Liver (tissue), 7 donors: ENCODE measurements at regions not wholly inside any gene's neighbourhood (a gene's known extent, or its start where the extent isn't known, plus 50 kb on each side); places are given as distances from the start of the nearest gene placed in this dataset.

ENCODE experiments used
- DNase-seq: peaks from one replicate; pipeline ENCODE4 v3.0.0-alpha.2; 2017; ENCODE audit warnings: low spot score
- H3K27ac ChIP-seq, 2 donors: one replicate each; pipeline ENCODE4 v1.7.0; 2013; ENCODE audit warnings: inconsistent platforms in 2 of 2, low read length in 2 of 2, control low read depth in 1 of 2, low read depth in 1 of 2, mild to moderate bottlenecking in 1 of 2
- H3K27me3 ChIP-seq, 4 donors: one replicate each; pipeline versions ENCODE4 v1.6.1 to v1.7.0; 2013; ENCODE audit warnings: low read length in 3 of 4, inconsistent platforms in 1 of 4, mild to moderate bottlenecking in 1 of 4, moderate library complexity in 1 of 4; ENCODE audit not compliant: control insufficient read depth in 4 of 4, insufficient read depth in 4 of 4
- H3K36me3 ChIP-seq, 4 donors: one replicate each; pipeline versions ENCODE4 v1.6.1 to v1.7.0; 2013; ENCODE audit warnings: low read length in 3 of 4, mild to moderate bottlenecking in 3 of 4, low read depth in 1 of 4, moderate library complexity in 1 of 4; ENCODE audit not compliant: control insufficient read depth in 4 of 4, insufficient read depth in 3 of 4
- H3K4me1 ChIP-seq, 4 donors: one replicate each; pipeline versions ENCODE4 v1.6.1 to v1.7.0; 2013; ENCODE audit warnings: low read length in 3 of 4, mild to moderate bottlenecking in 3 of 4, moderate library complexity in 1 of 4; ENCODE audit not compliant: control insufficient read depth in 4 of 4, insufficient read depth in 4 of 4
- H3K4me3 ChIP-seq, 3 donors: one replicate each; pipeline versions ENCODE4 v1.6.1 to v1.7.0; 2013; ENCODE audit warnings: low read length in 3 of 3, control low read depth in 1 of 3, low read depth in 1 of 3, mild to moderate bottlenecking in 1 of 3
- H3K9ac ChIP-seq, 2 donors: one replicate each; pipeline ENCODE4 v1.7.0; 2013; ENCODE audit warnings: low read length in 2 of 2, mild to moderate bottlenecking in 2 of 2, moderate library complexity in 2 of 2, control low read depth in 1 of 2, low read depth in 1 of 2
- H3K9me3 ChIP-seq, 4 donors: one replicate each; pipeline versions ENCODE4 v1.6.1 to v1.7.0; 2013; ENCODE audit warnings: low read length in 3 of 4; ENCODE audit not compliant: control insufficient read depth in 4 of 4
- EGR1 ChIP-seq, 2 donors: IDR thresholded peaks; 2 replicates each; pipeline ENCODE4 v1.6.1; 2016 to 2018; ENCODE audit warnings: antibody characterized with exemption in 2 of 2, low read depth in 2 of 2
- FOXA1 ChIP-seq: IDR thresholded peaks from 2 replicates; pipeline ENCODE4 v1.6.1; 2016; ENCODE audit warnings: antibody characterized with exemption
- FOXA2 ChIP-seq: IDR thresholded peaks from 2 replicates; pipeline ENCODE4 v1.6.1; 2016; ENCODE audit warnings: antibody characterized with exemption
- GABPA ChIP-seq, 2 donors: IDR thresholded peaks in 1 of 2; conservative IDR thresholded peaks in 1 of 2; 2 replicates each; pipeline ENCODE4 v1.6.1; 2016; ENCODE audit warnings: antibody characterized with exemption in 2 of 2, mild to moderate bottlenecking in 1 of 2, moderate library complexity in 1 of 2
- HNF4A ChIP-seq, 2 donors: conservative IDR thresholded peaks; 2 replicates each; pipeline ENCODE4 v1.6.1; 2016; ENCODE audit warnings: antibody characterized with exemption in 2 of 2, mild to moderate bottlenecking in 2 of 2
- JUND ChIP-seq, 2 donors: IDR thresholded peaks; 2 replicates each; pipeline ENCODE4 v1.6.1; 2016; ENCODE audit warnings: antibody characterized with exemption in 2 of 2
- NR2F2 ChIP-seq: IDR thresholded peaks from 2 replicates; pipeline ENCODE4 v1.6.1; 2016; ENCODE audit warnings: antibody characterized with exemption
- RAD21 ChIP-seq, 2 donors: IDR thresholded peaks; 2 replicates each; pipeline ENCODE4 v1.6.1; 2016; ENCODE audit warnings: antibody characterized with exemption in 2 of 2, mild to moderate bottlenecking in 2 of 2
- RXRA ChIP-seq, 2 donors: IDR thresholded peaks; 2 replicates each; pipeline ENCODE4 v1.6.1; 2017 to 2018; ENCODE audit warnings: antibody characterized with exemption in 2 of 2, mild to moderate bottlenecking in 1 of 2
- SP1 ChIP-seq: IDR thresholded peaks from 2 replicates; pipeline ENCODE4 v1.6.1; 2018; ENCODE audit warnings: antibody characterized with exemption, mild to moderate bottlenecking
- TAF1 ChIP-seq: conservative IDR thresholded peaks from 2 replicates; pipeline ENCODE4 v1.6.1; 2016; ENCODE audit warnings: antibody characterized with exemption, mild to moderate bottlenecking
- YY1 ChIP-seq: IDR thresholded peaks from 2 replicates; pipeline ENCODE4 v1.6.1; 2016; ENCODE audit warnings: antibody characterized with exemption, mild to moderate bottlenecking
- whole genome bisulfite sequencing: extraction: QIAGEN DNeasy Blood & Tissue Kit; methylation state at CpG from one replicate; pipeline ENCODE4 v1.1.7; 2013; 5-methylcytosine and 5-hydroxymethylcytosine counted together
- TF ChIP-seq, protein P1 (sequence below): IDR thresholded peaks from 2 replicates; pipeline ENCODE4 v1.6.1; 2016; ENCODE audit warnings: antibody characterized with exemption, mild to moderate bottlenecking
- TF ChIP-seq, protein P2 (sequence below): IDR thresholded peaks from 2 replicates; pipeline ENCODE4 v1.6.1; 2016; ENCODE audit warnings: antibody characterized with exemption
- TF ChIP-seq, protein P3 (sequence below): IDR thresholded peaks from 2 replicates; pipeline ENCODE4 v1.6.1; 2016; ENCODE audit warnings: antibody characterized with exemption
- TF ChIP-seq, protein P4 (sequence below): IDR thresholded peaks from 2 replicates; pipeline ENCODE4 v1.6.1; 2016; ENCODE audit warnings: antibody characterized with exemption
- donor health status: healthy.
- donor health status: healthy.
- donor health status: healthy.
- donor health status: healthy.

DNA sequence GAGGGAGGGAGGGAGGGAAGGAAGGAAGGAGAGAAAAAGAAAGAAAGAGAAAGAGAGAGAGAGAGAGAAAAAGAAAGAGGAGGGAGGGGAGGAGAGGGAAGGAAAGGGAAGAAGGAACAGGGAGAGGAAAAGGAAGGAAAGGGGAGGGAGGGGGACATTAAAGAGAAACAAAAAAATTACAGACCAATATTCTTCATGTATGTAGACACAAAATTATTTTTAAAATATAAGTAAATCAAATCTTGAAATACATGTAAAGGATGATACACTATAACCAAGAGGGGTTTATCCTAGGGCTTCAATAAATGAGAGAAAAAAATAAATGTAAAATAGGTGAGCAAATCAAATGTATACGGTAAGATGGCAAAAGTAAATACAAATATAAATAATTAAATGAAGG is 71.2 kb upstream of the TMEM244 start:
- H3K36me3 ChIP-seq, result no peaks in the 10 kb centered on the region
- no peak for DNase-seq
- peaks cover 0 to 4% (median 1%) of the 10 kb centered on the region in 4 donors for H3K4me1 ChIP-seq
- H3K9me3 ChIP-seq, result no peaks in the 10 kb centered on the region
- no peak overlapping the region for H3K4me3 ChIP-seq
- H3K27ac ChIP-seq, result no peak overlapping the region
- WGBS, result 88% methylated on average over 1 of the region's 1 CpG
- no peak overlapping the region for H3K9ac ChIP-seq
- no peaks in the 10 kb centered on the region for H3K27me3 ChIP-seq
- no peak for TF ChIP-seq HNF4A (conservative IDR thresholded peaks at IDR 0.05)
- TF ChIP-seq RAD21 (IDR thresholded peaks at IDR 0.05), result no peak
- TF ChIP-seq, protein P1, sequence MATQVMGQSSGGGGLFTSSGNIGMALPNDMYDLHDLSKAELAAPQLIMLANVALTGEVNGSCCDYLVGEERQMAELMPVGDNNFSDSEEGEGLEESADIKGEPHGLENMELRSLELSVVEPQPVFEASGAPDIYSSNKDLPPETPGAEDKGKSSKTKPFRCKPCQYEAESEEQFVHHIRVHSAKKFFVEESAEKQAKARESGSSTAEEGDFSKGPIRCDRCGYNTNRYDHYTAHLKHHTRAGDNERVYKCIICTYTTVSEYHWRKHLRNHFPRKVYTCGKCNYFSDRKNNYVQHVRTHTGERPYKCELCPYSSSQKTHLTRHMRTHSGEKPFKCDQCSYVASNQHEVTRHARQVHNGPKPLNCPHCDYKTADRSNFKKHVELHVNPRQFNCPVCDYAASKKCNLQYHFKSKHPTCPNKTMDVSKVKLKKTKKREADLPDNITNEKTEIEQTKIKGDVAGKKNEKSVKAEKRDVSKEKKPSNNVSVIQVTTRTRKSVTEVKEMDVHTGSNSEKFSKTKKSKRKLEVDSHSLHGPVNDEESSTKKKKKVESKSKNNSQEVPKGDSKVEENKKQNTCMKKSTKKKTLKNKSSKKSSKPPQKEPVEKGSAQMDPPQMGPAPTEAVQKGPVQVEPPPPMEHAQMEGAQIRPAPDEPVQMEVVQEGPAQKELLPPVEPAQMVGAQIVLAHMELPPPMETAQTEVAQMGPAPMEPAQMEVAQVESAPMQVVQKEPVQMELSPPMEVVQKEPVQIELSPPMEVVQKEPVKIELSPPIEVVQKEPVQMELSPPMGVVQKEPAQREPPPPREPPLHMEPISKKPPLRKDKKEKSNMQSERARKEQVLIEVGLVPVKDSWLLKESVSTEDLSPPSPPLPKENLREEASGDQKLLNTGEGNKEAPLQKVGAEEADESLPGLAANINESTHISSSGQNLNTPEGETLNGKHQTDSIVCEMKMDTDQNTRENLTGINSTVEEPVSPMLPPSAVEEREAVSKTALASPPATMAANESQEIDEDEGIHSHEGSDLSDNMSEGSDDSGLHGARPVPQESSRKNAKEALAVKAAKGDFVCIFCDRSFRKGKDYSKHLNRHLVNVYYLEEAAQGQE, result no peak
- no peak for TF ChIP-seq FOXA1
- no peak for TF ChIP-seq TAF1
- TF ChIP-seq JUND (IDR thresholded peaks at IDR 0.05), result no peak
- no peak for TF ChIP-seq GABPA (IDR thresholded peaks at IDR 0.05 in 1 of 2, conservative IDR thresholded peaks at IDR 0.05 in 1 of 2)
- no peak for TF ChIP-seq SP1
- TF ChIP-seq NR2F2, result no peak

DNA sequence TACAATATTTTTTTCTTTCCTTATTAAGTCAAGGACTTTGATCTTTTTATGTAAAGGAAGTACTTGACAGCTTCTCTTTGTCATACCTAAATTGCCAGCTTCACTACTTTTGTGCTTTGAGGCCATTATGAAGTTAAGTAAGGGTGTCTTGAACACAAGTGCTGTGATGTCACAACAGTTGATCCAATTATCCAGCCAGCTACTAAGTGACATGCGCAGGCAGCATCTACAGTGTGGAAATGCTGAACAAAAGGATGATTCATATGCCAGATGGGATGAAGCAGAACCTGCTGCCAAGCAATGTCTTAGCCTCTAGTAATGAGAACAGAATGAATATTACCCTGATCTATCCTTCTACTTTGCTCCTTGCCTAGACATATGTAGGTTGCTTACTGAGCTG is 68.3 kb upstream of the TMEM244 start:
- Histone ChIP-seq H3K4me3 (no peak overlapping the region), H3K36me3 (no peaks in the 10 kb centered on the region), H3K9me3 (no peaks in the 10 kb centered on the region), H3K4me1 (no peaks in the 10 kb centered on the region), H3K27ac (no peak overlapping the region), H3K27me3 (no peaks in the 10 kb centered on the region), H3K9ac (no peak overlapping the region)
- TF ChIP-seq, protein P1, result no peak
- TF ChIP-seq TAF1 (no peak), YY1 (no peak), FOXA2 (no peak), RAD21 (IDR thresholded peaks at IDR 0.05) (no peak), GABPA (IDR thresholded peaks at IDR 0.05 in 1 of 2, conservative IDR thresholded peaks at IDR 0.05 in 1 of 2) (no peak), SP1 (no peak), EGR1 (IDR thresholded peaks at IDR 0.05; ENCODE audit: low read depth in 2 of 2) (no peak), NR2F2 (no peak), HNF4A (conservative IDR thresholded peaks at IDR 0.05) (no peak), RXRA (IDR thresholded peaks at IDR 0.05) (no peak), FOXA1 (no peak)
- TF ChIP-seq, protein P2, sequence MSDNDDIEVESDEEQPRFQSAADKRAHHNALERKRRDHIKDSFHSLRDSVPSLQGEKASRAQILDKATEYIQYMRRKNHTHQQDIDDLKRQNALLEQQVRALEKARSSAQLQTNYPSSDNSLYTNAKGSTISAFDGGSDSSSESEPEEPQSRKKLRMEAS, result no peak
- TF ChIP-seq, protein P3, sequence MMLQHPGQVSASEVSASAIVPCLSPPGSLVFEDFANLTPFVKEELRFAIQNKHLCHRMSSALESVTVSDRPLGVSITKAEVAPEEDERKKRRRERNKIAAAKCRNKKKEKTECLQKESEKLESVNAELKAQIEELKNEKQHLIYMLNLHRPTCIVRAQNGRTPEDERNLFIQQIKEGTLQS, result no peak
- TF ChIP-seq, protein P4, sequence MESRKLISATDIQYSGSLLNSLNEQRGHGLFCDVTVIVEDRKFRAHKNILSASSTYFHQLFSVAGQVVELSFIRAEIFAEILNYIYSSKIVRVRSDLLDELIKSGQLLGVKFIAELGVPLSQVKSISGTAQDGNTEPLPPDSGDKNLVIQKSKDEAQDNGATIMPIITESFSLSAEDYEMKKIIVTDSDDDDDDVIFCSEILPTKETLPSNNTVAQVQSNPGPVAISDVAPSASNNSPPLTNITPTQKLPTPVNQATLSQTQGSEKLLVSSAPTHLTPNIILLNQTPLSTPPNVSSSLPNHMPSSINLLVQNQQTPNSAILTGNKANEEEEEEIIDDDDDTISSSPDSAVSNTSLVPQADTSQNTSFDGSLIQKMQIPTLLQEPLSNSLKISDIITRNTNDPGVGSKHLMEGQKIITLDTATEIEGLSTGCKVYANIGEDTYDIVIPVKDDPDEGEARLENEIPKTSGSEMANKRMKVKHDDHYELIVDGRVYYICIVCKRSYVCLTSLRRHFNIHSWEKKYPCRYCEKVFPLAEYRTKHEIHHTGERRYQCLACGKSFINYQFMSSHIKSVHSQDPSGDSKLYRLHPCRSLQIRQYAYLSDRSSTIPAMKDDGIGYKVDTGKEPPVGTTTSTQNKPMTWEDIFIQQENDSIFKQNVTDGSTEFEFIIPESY, result no peak
- 96% methylated on average over 1 of the region's 1 CpG for WGBS
- DNase-seq, result no peak
